ENCODE measurements at regions not wholly inside any gene's neighbourhood (a gene's known extent, or its start where the extent isn't known, plus 50 kb on each side); places are given as distances from the start of the nearest gene placed in this dataset.

- intact Hi-C loops (cut with micrococcal nuclease) = no loop called here
These were observed 1248.8 kb upstream of the SLC10A2 start for GRCh38 chr13:104314926-104315535.

GRCh38 chr13:104314321-104314720 lies 1248.1 kb upstream of the SLC10A2 start:
- intact Hi-C loops (cut with micrococcal nuclease) = no loop called here

- intact Hi-C loops (cut with micrococcal nuclease) = no loop called here
These were observed 1244.6 kb upstream of the SLC10A2 start for GRCh38 chr13:104310861-104311260.

GRCh38 chr13:104309431-104309830 lies 1243.2 kb upstream of the SLC10A2 start:
- intact Hi-C loops (cut with micrococcal nuclease) = no loop called here

GRCh38 chr13:104301171-104301975 lies 1235.2 kb upstream of the SLC10A2 start:
- intact Hi-C loops (cut with micrococcal nuclease) = no loop called here

GRCh38 chr13:104297075-104297474 lies 1230.9 kb upstream of the SLC10A2 start:
- intact Hi-C loops (cut with micrococcal nuclease) = no loop called here

- intact Hi-C loops (cut with micrococcal nuclease) = no loop called here
These were observed 1230.1 kb upstream of the SLC10A2 start for GRCh38 chr13:104296286-104296685.

- intact Hi-C loops (cut with micrococcal nuclease) = no loop called here
These were observed 1229.3 kb upstream of the SLC10A2 start for GRCh38 chr13:104295537-104295936.

- intact Hi-C loops (cut with micrococcal nuclease) = no loop called here
These were observed 1223.2 kb upstream of the SLC10A2 start for GRCh38 chr13:104289400-104289799.

- intact Hi-C loops (cut with micrococcal nuclease) = no loop called here
These were observed 1222.3 kb upstream of the SLC10A2 start for GRCh38 chr13:104288496-104288895.

GRCh38 chr13:104286566-104287290 lies 1220.5 kb upstream of the SLC10A2 start:
- intact Hi-C loops (cut with micrococcal nuclease) = no loop called here

GRCh38 chr13:104281910-104282309 lies 1215.7 kb upstream of the SLC10A2 start:
- intact Hi-C loops (cut with micrococcal nuclease) = no loop called here

GRCh38 chr13:104270731-104271130 lies 1204.5 kb upstream of the SLC10A2 start:
- intact Hi-C loops (cut with micrococcal nuclease) = no loop called here

GRCh38 chr13:104267206-104267811 lies 1201.1 kb upstream of the SLC10A2 start:
- intact Hi-C loops (cut with micrococcal nuclease) = no loop called here

GRCh38 chr13:104256701-104257100 lies 1190.5 kb upstream of the SLC10A2 start:
- intact Hi-C loops (cut with micrococcal nuclease) = no loop called here

GRCh38 chr13:104253063-104253680 lies 1187.0 kb upstream of the SLC10A2 start:
- intact Hi-C loops (cut with micrococcal nuclease) = no loop called here

- intact Hi-C loops (cut with micrococcal nuclease) = no loop called here
These were observed 1185.7 kb upstream of the SLC10A2 start for GRCh38 chr13:104251931-104252330.

- intact Hi-C loops (cut with micrococcal nuclease) = no loop called here
These were observed 1180.7 kb upstream of the SLC10A2 start for GRCh38 chr13:104246955-104247354.

- intact Hi-C loops (cut with micrococcal nuclease) = no loop called here
These were observed 1140.3 kb upstream of the SLC10A2 start for GRCh38 chr13:104206450-104207044.

- intact Hi-C loops (cut with micrococcal nuclease) = no loop called here
These were observed 1138.0 kb upstream of the SLC10A2 start for GRCh38 chr13:104204177-104204576.

GRCh38 chr13:104198801-104199200 lies 1132.6 kb upstream of the SLC10A2 start:
- intact Hi-C loops (cut with micrococcal nuclease) = no loop called here

Measured in T-helper 1 cell treated with Interleukin-12 subunit alpha and Interleukin-12 subunit beta and Interleukin-4 antibody, amounts not matched to agents 30 ng/mL and 1 ng/mL, for 36 hours (primary cell).